Mesendoderm (in vitro differentiated cells): ENCODE measurements at regions not wholly inside any gene's neighbourhood (a gene's known extent, or its start where the extent isn't known, plus 50 kb on each side); places are given as distances from the start of the nearest gene placed in this dataset.

Experiments
- DNase-seq: peaks from one replicate; pipeline ENCODE4 v3.0.0; 2013
- H2AK5ac ChIP-seq: 2 replicates; pipeline ENCODE4 v1.6.1; 2013; ENCODE audit warnings: low read length, inconsistent platforms
- H2BK120ac ChIP-seq: 2 replicates; pipeline ENCODE4 v1.6.1; 2013; ENCODE audit warnings: low read depth, mild to moderate bottlenecking, low read length, moderate library complexity, mixed read lengths
- H2BK15ac ChIP-seq: replicated peaks from 2 replicates; pipeline ENCODE4 v1.6.1; 2013; ENCODE audit warnings: low read depth, mild to moderate bottlenecking, moderate library complexity
- H2BK5ac ChIP-seq: 2 replicates; pipeline ENCODE4 v1.6.1; 2013; ENCODE audit warnings: low read length, inconsistent platforms
- H3K18ac ChIP-seq: 2 replicates; pipeline ENCODE4 v1.6.1; 2013; ENCODE audit warnings: mild to moderate bottlenecking, low read length, mixed read lengths
- H3K23ac ChIP-seq: one replicate; pipeline ENCODE4 v1.6.1; 2013; ENCODE audit warnings: low read length
- H3K27ac ChIP-seq: 2 replicates; pipeline ENCODE4 v1.5.1; 2013; ENCODE audit warnings: low read depth, mild to moderate bottlenecking, inconsistent platforms, low read length, moderate library complexity
- H3K27me3 ChIP-seq: 2 replicates; pipeline ENCODE4 v1.6.1; 2013; ENCODE audit warnings: low read length, control low read depth, mild to moderate bottlenecking, inconsistent platforms; ENCODE audit not compliant: insufficient read depth, poor library complexity
- H3K36me3 ChIP-seq: 2 replicates; pipeline ENCODE4 v1.6.1; 2013; ENCODE audit warnings: low read length, inconsistent platforms; ENCODE audit not compliant: control insufficient read depth, insufficient read depth
- H3K4ac ChIP-seq: one replicate; pipeline ENCODE4 v1.6.1; 2013; ENCODE audit warnings: low read depth, mild to moderate bottlenecking, low read length, moderate library complexity
- H3K4me1 ChIP-seq: 2 replicates; pipeline ENCODE4 v1.6.1; 2013; ENCODE audit warnings: low read depth, low read length, inconsistent platforms; ENCODE audit not compliant: control insufficient read depth
- H3K4me2 ChIP-seq: 2 replicates; pipeline ENCODE4 v1.6.1; 2013; ENCODE audit warnings: low read length
- H3K4me3 ChIP-seq: 2 replicates; pipeline ENCODE4 v1.5.1; 2013; ENCODE audit warnings: mild to moderate bottlenecking, low read length
- H3K56ac ChIP-seq: one replicate; pipeline ENCODE4 v1.6.1; 2013; ENCODE audit warnings: low read length
- H3K79me1 ChIP-seq: 2 replicates; pipeline ENCODE4 v1.6.1; 2013; ENCODE audit warnings: low read length, inconsistent platforms
- H3K79me2 ChIP-seq: 2 replicates; pipeline ENCODE4 v1.6.1; 2013; ENCODE audit warnings: mild to moderate bottlenecking, low read length; ENCODE audit not compliant: control insufficient read depth, insufficient read depth
- H3K9ac ChIP-seq: 2 replicates; pipeline ENCODE4 v1.6.1; 2013; ENCODE audit warnings: low read length, inconsistent platforms
- H4K5ac ChIP-seq: one replicate; pipeline ENCODE4 v1.6.1; 2013; ENCODE audit warnings: low read length
- H4K8ac ChIP-seq: one replicate; pipeline ENCODE4 v1.6.1; 2013; ENCODE audit warnings: low read depth, mild to moderate bottlenecking, control low read depth, low read length, moderate library complexity
- WGBS: extraction: QIAGEN DNeasy Blood & Tissue Kit; methylation state at CpG from one replicate; pipeline ENCODE4 v1.1.7; 2013; ENCODE audit warnings: low lambda C conversion rate, missing lambda C conversion rate; ENCODE audit not compliant: insufficient coverage; ENCODE audit errors: extremely low coverage; 5-methylcytosine and 5-hydroxymethylcytosine counted together

GRCh38 chr3:106035619-106036018 lies 166.8 kb upstream of the CBLB start:
- Histone ChIP-seq H4K8ac (no peak overlapping the region), H2AK5ac (no peak overlapping the region), H3K79me1 (no peaks in the 10 kb centered on the region), H3K56ac (no peak overlapping the region), H3K79me2 (no peaks in the 10 kb centered on the region), H3K4me2 (no peak overlapping the region), H3K18ac (no peak overlapping the region), H4K5ac (no peak overlapping the region), H2BK5ac (no peak overlapping the region), H2BK120ac (no peak overlapping the region), H3K27me3 (no peaks in the 10 kb centered on the region), H3K36me3 (no peaks in the 10 kb centered on the region), H3K27ac (no peak overlapping the region), H3K4me3 (no peak overlapping the region), H3K4me1 (no peaks in the 10 kb centered on the region), H3K9ac (no peak overlapping the region), H3K23ac (no peak overlapping the region), H3K4ac (no peak overlapping the region), H2BK15ac (no peak overlapping the region)
- no peak for DNase-seq
- no CpG with 5 or more reads among the region's 4 CpGs for WGBS

GRCh38 chr3:106036696-106037095 lies 167.9 kb upstream of the CBLB start:
- Histone ChIP-seq H4K8ac (no peak overlapping the region), H4K5ac (no peak overlapping the region), H3K79me1 (no peaks in the 10 kb centered on the region), H3K27me3 (no peaks in the 10 kb centered on the region), H3K9ac (no peak overlapping the region), H2BK120ac (no peak overlapping the region), H3K4me2 (no peak overlapping the region), H2BK5ac (no peak overlapping the region), H3K4me1 (no peaks in the 10 kb centered on the region), H3K4ac (no peak overlapping the region), H3K18ac (no peak overlapping the region), H2BK15ac (no peak overlapping the region), H3K56ac (no peak overlapping the region), H2AK5ac (no peak overlapping the region), H3K27ac (no peak overlapping the region), H3K4me3 (no peak overlapping the region), H3K36me3 (no peaks in the 10 kb centered on the region), H3K79me2 (no peaks in the 10 kb centered on the region), H3K23ac (no peak overlapping the region)
- DNase-seq = no peak
- WGBS = no CpG with 5 or more reads among the region's 1 CpG

- DNase-seq = no peak
- Histone ChIP-seq H3K4me2 (no peak overlapping the region), H3K18ac (no peak overlapping the region), H4K8ac (no peak overlapping the region), H2BK120ac (no peak overlapping the region), H3K4me1 (no peaks in the 10 kb centered on the region), H3K27me3 (no peaks in the 10 kb centered on the region), H3K36me3 (no peaks in the 10 kb centered on the region), H3K9ac (no peak overlapping the region), H3K27ac (no peak overlapping the region), H3K4me3 (no peak overlapping the region), H3K79me1 (no peaks in the 10 kb centered on the region), H2AK5ac (no peak overlapping the region), H3K4ac (no peak overlapping the region), H2BK15ac (no peak overlapping the region), H3K56ac (no peak overlapping the region), H3K23ac (no peak overlapping the region), H3K79me2 (no peaks in the 10 kb centered on the region), H4K5ac (no peak overlapping the region), H2BK5ac (no peak overlapping the region)
- WGBS = no CpG with 5 or more reads among the region's 2 CpGs
Observed at GRCh38 chr3:106047221-106047620, 178.4 kb upstream of the CBLB start.

GRCh38 chr3:106048946-106049481 lies 180.2 kb upstream of the CBLB start:
- H3K27me3 ChIP-seq = no peaks in the 10 kb centered on the region
- no peaks in the 10 kb centered on the region for H3K36me3 ChIP-seq
- no peak overlapping the region for H2BK120ac ChIP-seq
- no peak overlapping the region for H2BK15ac ChIP-seq
- no peak overlapping the region for H3K4ac ChIP-seq
- H2AK5ac ChIP-seq = no peak overlapping the region
- no peak overlapping the region for H4K8ac ChIP-seq
- H4K5ac ChIP-seq = no peak overlapping the region
- H3K23ac ChIP-seq = no peak overlapping the region
- no peaks in the 10 kb centered on the region for H3K79me1 ChIP-seq
- H3K56ac ChIP-seq = no peak overlapping the region
- no peak overlapping the region for H3K18ac ChIP-seq
- no peaks in the 10 kb centered on the region for H3K4me1 ChIP-seq
- no peaks in the 10 kb centered on the region for H3K79me2 ChIP-seq
- H3K27ac ChIP-seq = no peak overlapping the region
- DNase-seq = no peak
- H3K4me2 ChIP-seq = no peak overlapping the region
- WGBS = no CpG with 5 or more reads among the region's 2 CpGs
- no peak overlapping the region for H3K9ac ChIP-seq
- no peak overlapping the region for H3K4me3 ChIP-seq
- H2BK5ac ChIP-seq = no peak overlapping the region

GRCh38 chr3:106049821-106050220 lies 181.0 kb upstream of the CBLB start:
- no peak overlapping the region for H3K27ac ChIP-seq
- H3K4me1 ChIP-seq = no peaks in the 10 kb centered on the region
- no peak overlapping the region for H3K18ac ChIP-seq
- no peak overlapping the region for H3K9ac ChIP-seq
- no peak overlapping the region for H3K4me3 ChIP-seq
- H2BK120ac ChIP-seq = no peak overlapping the region
- no peak overlapping the region for H4K5ac ChIP-seq
- no peak overlapping the region for H3K23ac ChIP-seq
- no peaks in the 10 kb centered on the region for H3K27me3 ChIP-seq
- H2BK15ac ChIP-seq = no peak overlapping the region
- H3K79me1 ChIP-seq = no peaks in the 10 kb centered on the region
- no peak overlapping the region for H2AK5ac ChIP-seq
- H3K79me2 ChIP-seq = no peaks in the 10 kb centered on the region
- no peaks in the 10 kb centered on the region for H3K36me3 ChIP-seq
- DNase-seq = no peak
- no peak overlapping the region for H3K56ac ChIP-seq
- H3K4me2 ChIP-seq = no peak overlapping the region
- no peak overlapping the region for H2BK5ac ChIP-seq
- no peak overlapping the region for H4K8ac ChIP-seq
- no peak overlapping the region for H3K4ac ChIP-seq

- no peak for DNase-seq
- no peak overlapping the region for H4K8ac ChIP-seq
- no peak overlapping the region for H2BK120ac ChIP-seq
- no peak overlapping the region for H3K56ac ChIP-seq
- no peak overlapping the region for H3K4me3 ChIP-seq
- WGBS = no CpG with 5 or more reads among the region's 3 CpGs
- no peaks in the 10 kb centered on the region for H3K79me2 ChIP-seq
- H3K79me1 ChIP-seq = no peaks in the 10 kb centered on the region
- H2BK5ac ChIP-seq = no peak overlapping the region
- no peaks in the 10 kb centered on the region for H3K27me3 ChIP-seq
- H3K4me2 ChIP-seq = no peak overlapping the region
- no peak overlapping the region for H2AK5ac ChIP-seq
- H3K36me3 ChIP-seq = no peaks in the 10 kb centered on the region
- no peak overlapping the region for H2BK15ac ChIP-seq
- no peak overlapping the region for H4K5ac ChIP-seq
- no peak overlapping the region for H3K4ac ChIP-seq
- H3K23ac ChIP-seq = no peak overlapping the region
- H3K27ac ChIP-seq = no peak overlapping the region
- H3K18ac ChIP-seq = no peak overlapping the region
- no peaks in the 10 kb centered on the region for H3K4me1 ChIP-seq
- H3K9ac ChIP-seq = no peak overlapping the region
Observed at GRCh38 chr3:106056931-106057330, 188.1 kb upstream of the CBLB start.
